ENCODE measurements at regions not wholly inside any gene's neighbourhood (a gene's known extent, or its start where the extent isn't known, plus 50 kb on each side); places are given as distances from the start of the nearest gene placed in this dataset.

- no peak for DNase-seq
- H3K9me3 Mint-ChIP-seq, result peaks cover 19% of the 10 kb centered on the region
- H3K4me1 Mint-ChIP-seq (ENCODE audit: low read depth), result peaks cover 2% of the 10 kb centered on the region
- H3K27ac Mint-ChIP-seq, result no peak overlapping the region
- H3K4me3 Mint-ChIP-seq, result no peak overlapping the region
- peaks cover 3% of the 10 kb centered on the region for H3K27me3 Mint-ChIP-seq
- no peaks in the 10 kb centered on the region for H3K36me3 Mint-ChIP-seq (ENCODE audit: low read depth)
These were observed 190.9 kb downstream of the RPLP1 start for GRCh38 chr15:69643476-69643875.

- Mint-ChIP-seq H3K27me3 (peaks cover 4% of the 10 kb centered on the region), H3K4me3 (no peak overlapping the region), H3K9me3 (peaks cover 19% of the 10 kb centered on the region), H3K4me1 (ENCODE audit: low read depth) (peaks cover 2% of the 10 kb centered on the region), H3K36me3 (ENCODE audit: low read depth) (no peaks in the 10 kb centered on the region), H3K27ac (no peak overlapping the region)
- DNase-seq, result no peak
These were observed 191.4 kb downstream of the RPLP1 start for GRCh38 chr15:69643971-69644370.

- peaks cover 2% of the 10 kb centered on the region for H3K4me1 Mint-ChIP-seq (ENCODE audit: low read depth)
- no peak for DNase-seq
- H3K4me3 Mint-ChIP-seq, result no peak overlapping the region
- no peaks in the 10 kb centered on the region for H3K36me3 Mint-ChIP-seq (ENCODE audit: low read depth)
- H3K9me3 Mint-ChIP-seq, result peaks cover 16% of the 10 kb centered on the region
- no peak overlapping the region for H3K27ac Mint-ChIP-seq
- H3K27me3 Mint-ChIP-seq, result peaks cover 4% of the 10 kb centered on the region
These were observed 192.3 kb downstream of the RPLP1 start for GRCh38 chr15:69644876-69645275.

GRCh38 chr15:69647142-69647513, 194.5 kb downstream of the RPLP1 start:
- no peak overlapping the region for H3K27ac Mint-ChIP-seq
- peaks cover 2% of the 10 kb centered on the region for H3K4me1 Mint-ChIP-seq (ENCODE audit: low read depth)
- H3K36me3 Mint-ChIP-seq (ENCODE audit: low read depth), result no peaks in the 10 kb centered on the region
- H3K4me3 Mint-ChIP-seq, result no peak overlapping the region
- H3K27me3 Mint-ChIP-seq, result peaks cover 4% of the 10 kb centered on the region
- DNase-seq, result peak; percentile 7
- peaks cover under 1% of the 10 kb centered on the region for H3K9me3 Mint-ChIP-seq

- Mint-ChIP-seq H3K4me3 (no peak overlapping the region), H3K36me3 (ENCODE audit: low read depth) (no peaks in the 10 kb centered on the region), H3K27me3 (peaks cover 4% of the 10 kb centered on the region), H3K4me1 (ENCODE audit: low read depth) (peaks cover 2% of the 10 kb centered on the region), H3K9me3 (no peaks in the 10 kb centered on the region), H3K27ac (no peak overlapping the region)
- DNase-seq, result peak; percentile 5
These were observed 195.6 kb downstream of the RPLP1 start for GRCh38 chr15:69648212-69648611.

- DNase-seq, result peak; percentile 18
- H3K27ac Mint-ChIP-seq, result no peak overlapping the region
- H3K4me3 Mint-ChIP-seq, result no peak overlapping the region
- H3K4me1 Mint-ChIP-seq (ENCODE audit: low read depth), result no peaks in the 10 kb centered on the region
- no peaks in the 10 kb centered on the region for H3K36me3 Mint-ChIP-seq (ENCODE audit: low read depth)
- peaks cover 4% of the 10 kb centered on the region for H3K27me3 Mint-ChIP-seq
- no peaks in the 10 kb centered on the region for H3K9me3 Mint-ChIP-seq
These were observed 196.4 kb downstream of the RPLP1 start for GRCh38 chr15:69648775-69649735.

GRCh38 chr15:69652293-69652692, 199.7 kb downstream of the RPLP1 start:
- H3K27me3 Mint-ChIP-seq, result peaks cover 4% of the 10 kb centered on the region
- no peaks in the 10 kb centered on the region for H3K9me3 Mint-ChIP-seq
- H3K27ac Mint-ChIP-seq, result no peak overlapping the region
- no peak for DNase-seq
- H3K36me3 Mint-ChIP-seq (ENCODE audit: low read depth), result no peaks in the 10 kb centered on the region
- H3K4me3 Mint-ChIP-seq, result no peak overlapping the region
- no peaks in the 10 kb centered on the region for H3K4me1 Mint-ChIP-seq (ENCODE audit: low read depth)

- Mint-ChIP-seq H3K4me1 (ENCODE audit: low read depth) (no peaks in the 10 kb centered on the region), H3K9me3 (no peaks in the 10 kb centered on the region), H3K4me3 (no peak overlapping the region), H3K27ac (no peak overlapping the region), H3K27me3 (peaks cover 4% of the 10 kb centered on the region), H3K36me3 (ENCODE audit: low read depth) (no peaks in the 10 kb centered on the region)
- DNase-seq, result no peak
These were observed 200.2 kb downstream of the RPLP1 start for GRCh38 chr15:69652751-69653305.

GRCh38 chr15:69653306-69653705, 200.7 kb downstream of the RPLP1 start:
- H3K27ac Mint-ChIP-seq, result no peak overlapping the region
- no peak for DNase-seq
- peaks cover 2% of the 10 kb centered on the region for H3K27me3 Mint-ChIP-seq
- no peaks in the 10 kb centered on the region for H3K9me3 Mint-ChIP-seq
- no peaks in the 10 kb centered on the region for H3K4me1 Mint-ChIP-seq (ENCODE audit: low read depth)
- H3K36me3 Mint-ChIP-seq (ENCODE audit: low read depth), result no peaks in the 10 kb centered on the region
- no peak overlapping the region for H3K4me3 Mint-ChIP-seq

- H3K27me3 Mint-ChIP-seq, result no peaks in the 10 kb centered on the region
- no peaks in the 10 kb centered on the region for H3K36me3 Mint-ChIP-seq (ENCODE audit: low read depth)
- DNase-seq, result no peak
- no peak overlapping the region for H3K4me3 Mint-ChIP-seq
- no peaks in the 10 kb centered on the region for H3K4me1 Mint-ChIP-seq (ENCODE audit: low read depth)
- H3K9me3 Mint-ChIP-seq, result no peaks in the 10 kb centered on the region
- no peak overlapping the region for H3K27ac Mint-ChIP-seq
These were observed 201.2 kb downstream of the RPLP1 start for GRCh38 chr15:69653846-69654245.

DNA sequence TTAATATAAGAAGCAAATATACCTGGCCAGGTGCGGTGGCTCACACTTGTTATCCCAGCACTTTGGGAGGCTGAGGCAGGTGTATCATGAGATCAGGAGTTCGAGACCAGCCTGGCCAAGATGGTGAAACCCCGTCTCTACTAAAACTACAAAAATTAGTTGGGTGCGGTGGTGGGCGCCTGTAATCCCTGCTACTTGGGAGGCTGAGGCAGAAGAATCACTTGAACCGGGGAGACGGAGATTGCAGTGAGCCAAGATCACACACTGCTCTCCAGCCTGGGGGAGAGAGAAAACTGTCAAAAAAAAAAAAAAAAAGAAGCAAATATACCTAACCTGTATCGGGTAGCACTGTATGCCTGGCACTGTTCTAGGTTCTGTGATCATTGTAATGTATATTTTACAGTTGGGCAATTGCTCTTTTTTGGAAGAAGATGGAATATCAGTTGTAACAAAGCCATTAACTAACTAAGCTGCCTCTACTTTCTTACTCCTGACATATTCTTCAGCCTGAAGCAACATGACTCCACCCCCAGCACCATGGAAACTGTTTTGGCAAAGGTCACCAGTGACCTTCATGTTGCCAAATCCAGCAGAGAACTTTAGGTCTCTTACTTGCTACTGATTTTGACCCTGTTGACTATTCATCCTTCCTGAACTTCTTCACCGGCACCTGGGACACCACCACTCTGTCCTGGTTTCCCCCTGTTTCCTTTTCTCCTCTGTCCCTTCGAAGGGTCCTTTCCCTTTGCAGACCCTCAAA, 203.8 kb downstream of the RPLP1 start:
- no peak overlapping the region for H3K4me3 Mint-ChIP-seq
- no peaks in the 10 kb centered on the region for H3K36me3 Mint-ChIP-seq (ENCODE audit: low read depth)
- H3K27ac Mint-ChIP-seq, result no peak overlapping the region
- no peaks in the 10 kb centered on the region for H3K27me3 Mint-ChIP-seq
- no peaks in the 10 kb centered on the region for H3K4me1 Mint-ChIP-seq (ENCODE audit: low read depth)
- H3K9me3 Mint-ChIP-seq, result no peaks in the 10 kb centered on the region
- no peak for DNase-seq

GRCh38 chr15:69657626-69658025, 205.0 kb downstream of the RPLP1 start:
- no peaks in the 10 kb centered on the region for H3K36me3 Mint-ChIP-seq (ENCODE audit: low read depth)
- DNase-seq, result no peak
- H3K4me1 Mint-ChIP-seq (ENCODE audit: low read depth), result no peaks in the 10 kb centered on the region
- H3K4me3 Mint-ChIP-seq, result no peak overlapping the region
- no peak overlapping the region for H3K27ac Mint-ChIP-seq
- no peaks in the 10 kb centered on the region for H3K27me3 Mint-ChIP-seq
- H3K9me3 Mint-ChIP-seq, result no peaks in the 10 kb centered on the region

- Mint-ChIP-seq H3K36me3 (ENCODE audit: low read depth) (no peaks in the 10 kb centered on the region), H3K4me1 (ENCODE audit: low read depth) (no peaks in the 10 kb centered on the region), H3K27ac (no peak overlapping the region), H3K27me3 (no peaks in the 10 kb centered on the region), H3K4me3 (no peak overlapping the region), H3K9me3 (no peaks in the 10 kb centered on the region)
- no peak for DNase-seq
These were observed 205.9 kb downstream of the RPLP1 start for GRCh38 chr15:69658411-69658945.

- H3K27me3 Mint-ChIP-seq, result no peaks in the 10 kb centered on the region
- H3K9me3 Mint-ChIP-seq, result no peaks in the 10 kb centered on the region
- no peak overlapping the region for H3K4me3 Mint-ChIP-seq
- DNase-seq, result no peak
- H3K36me3 Mint-ChIP-seq (ENCODE audit: low read depth), result no peaks in the 10 kb centered on the region
- no peak overlapping the region for H3K27ac Mint-ChIP-seq
- no peaks in the 10 kb centered on the region for H3K4me1 Mint-ChIP-seq (ENCODE audit: low read depth)
These were observed 206.9 kb downstream of the RPLP1 start for GRCh38 chr15:69659454-69660050.
